PFSK-1 (cell line): ENCODE measurements at regions not wholly inside any gene's neighbourhood (a gene's known extent, or its start where the extent isn't known, plus 50 kb on each side); places are given as distances from the start of the nearest gene placed in this dataset.

ENCODE experiments used
- FOXP2 ChIP-seq: optimal IDR thresholded peaks from 2 replicates; pipeline ENCODE3; 2011; ENCODE audit warnings: borderline replicate concordance, control low read depth, inconsistent platforms; ENCODE audit not compliant: insufficient read depth; ENCODE audit errors: extremely low read length, extremely low read depth
- TAF1 ChIP-seq: IDR thresholded peaks from 2 replicates; pipeline ENCODE4 v1.6.1; 2012; ENCODE audit warnings: low read length, control low read depth, borderline replicate concordance; ENCODE audit not compliant: insufficient read depth

GRCh38 chr3:145681181-145681580 is 479.8 kb downstream of the PLOD2 start:
- no peak for TF ChIP-seq TAF1
- TF ChIP-seq FOXP2: no peak
